Psoas muscle (tissue), 7 donors: ENCODE measurements at regions not wholly inside any gene's neighbourhood (a gene's known extent, or its start where the extent isn't known, plus 50 kb on each side); places are given as distances from the start of the nearest gene placed in this dataset.

Experiments
- ATAC-seq, 4 donors: fragments of 200-7000 bp; cut with Tn5 transposase; one replicate each; pipeline ENCODE4 v1.9.1; 2020; ENCODE audit warnings: moderate library complexity in 3 of 4, mild to moderate bottlenecking in 2 of 4
- DNase-seq, 2 donors: peaks; one replicate each; pipeline ENCODE4 v3.0.0-alpha.2; 2020
- H3K27ac ChIP-seq: fragments of 200-600 bp; one replicate; pipeline ENCODE4 v1.8.0; 2022
- H3K27me3 ChIP-seq, 3 donors: fragments of 200-600 bp in 1 of 3; one replicate each; pipeline versions ENCODE4 v1.6.1 to v1.8.0; 2013 to 2022; ENCODE audit warnings: low read length in 2 of 3, mild to moderate bottlenecking in 2 of 3, moderate library complexity in 1 of 3; ENCODE audit not compliant: insufficient read depth in 3 of 3
- H3K36me3 ChIP-seq, 2 donors: fragments of 200-600 bp in 1 of 2; one replicate each; pipeline versions ENCODE4 v1.6.1 to v1.8.0; 2013 to 2022; ENCODE audit warnings: low read depth in 1 of 2, mild to moderate bottlenecking in 1 of 2, moderate library complexity in 1 of 2; ENCODE audit not compliant: insufficient read depth in 1 of 2
- H3K4me1 ChIP-seq: fragments of 200-600 bp; one replicate; pipeline ENCODE4 v1.8.0; 2022
- H3K4me3 ChIP-seq: fragments of 200-600 bp; one replicate; pipeline ENCODE4 v1.8.0; 2022; ENCODE audit warnings: mild to moderate bottlenecking
- H3K9me3 ChIP-seq: fragments of 200-600 bp; one replicate; pipeline ENCODE4 v1.8.0; 2022
- CTCF ChIP-seq: fragments of 200-600 bp; IDR thresholded peaks from one replicate; pipeline ENCODE4 v1.8.0; 2022; ENCODE audit warnings: antibody characterized with exemption
- WGBS, 3 donors: extraction: QIAGEN DNeasy Blood & Tissue Kit; methylation state at CpG; one replicate each; pipeline versions ENCODE4 v1.1.6 to v1.1.7; 2013; 5-methylcytosine and 5-hydroxymethylcytosine counted together
- intact Hi-C, 2 donors: fragments of 100-400 bp; cut with DNase I; formaldehyde crosslinking; loops; one replicate each; pipeline versions ENCODE4 v1.11.0 to v1.14.2; 2022
- donor health status: healthy with polysubstance abuse.
- donor health status: DM: no; HTN: no; CAD: no; lungs with moderate emphysema.
- donor health status: Bipolar disorder and iron deficiency.
- donor health status: healthy.
- donor health status: DM: yes; HTN: yes; CAD: no.
- donor health status: DM: no; HTN: no; CAD: no.
- donor health status: DM: yes; HTN: yes; CAD: no.

DNA sequence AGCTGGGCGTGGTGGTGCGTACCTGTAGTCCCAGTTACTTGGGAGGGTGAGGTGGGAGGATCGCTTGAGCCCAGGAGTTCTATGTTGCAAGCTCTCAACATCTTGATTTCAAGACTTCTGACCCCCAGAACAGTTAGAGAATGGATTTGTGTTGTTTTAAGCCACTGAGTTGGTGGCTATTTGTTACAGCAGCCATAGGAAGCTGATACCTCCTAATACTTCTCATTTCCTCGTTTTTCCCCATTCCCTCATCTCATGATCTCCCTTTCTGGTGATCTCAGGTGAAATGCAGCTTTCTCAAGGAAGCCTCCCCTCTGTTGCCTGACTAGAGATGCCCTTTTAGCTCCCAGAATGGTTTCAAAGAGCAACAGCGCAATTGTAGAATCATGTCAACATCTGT is 378.8 kb downstream of the TYW1 start:
- intact Hi-C loops, result no loop called here
- no peak for TF ChIP-seq CTCF
- ATAC-seq, result no peak

GRCh38 chr7:67377939-67378862 is 381.6 kb downstream of the TYW1 start:
- Histone ChIP-seq H3K9me3 (no peaks in the 10 kb centered on the region), H3K36me3 (no peaks in the 10 kb centered on the region), H3K4me1 (no peaks in the 10 kb centered on the region), H3K4me3 (no peak overlapping the region), H3K27ac (no peak overlapping the region), H3K27me3 (no peaks in the 10 kb centered on the region)
- DNase-seq (peak; percentile 49 to 75), ATAC-seq (peak; percentile 75 to 91 (median 88))
- intact Hi-C loops, result no loop called here
- peak; percentile 75 for TF ChIP-seq CTCF
- 25 to 38% (median 34%) methylated on average over 16 of the region's 16 CpGs for WGBS, 3 donors

More for the DNA sequence above, 378.8 kb downstream of the TYW1 start:
- Histone ChIP-seq H3K9me3 (no peaks in the 10 kb centered on the region), H3K36me3 (no peaks in the 10 kb centered on the region), H3K27ac (no peak overlapping the region), H3K4me1 (no peaks in the 10 kb centered on the region), H3K4me3 (no peak overlapping the region), H3K27me3 (no peaks in the 10 kb centered on the region)
- 76 to 96% (median 89%) methylated on average over 5 of the region's 5 CpGs for WGBS, 3 donors
- no peak for DNase-seq

DNA sequence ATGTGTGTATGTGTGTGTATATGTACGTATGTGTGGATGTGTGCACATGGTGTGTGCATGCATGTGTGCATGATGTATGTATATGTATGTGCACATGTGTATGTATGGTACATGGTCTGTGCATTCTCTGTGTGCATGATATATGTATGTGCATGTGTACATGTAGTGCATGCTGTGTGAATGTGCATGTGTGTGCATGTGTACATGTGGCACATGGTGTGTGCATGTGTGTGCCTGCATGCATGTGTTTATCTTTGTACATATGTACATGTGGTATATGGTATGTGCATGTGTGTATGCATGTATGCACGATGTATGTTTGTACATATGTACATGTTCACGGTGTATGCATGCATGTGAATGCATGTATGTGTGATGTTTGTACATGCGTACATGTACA is 383.7 kb downstream of the TYW1 start:
- H3K4me1 ChIP-seq, result no peaks in the 10 kb centered on the region
- 71 to 97% (median 83%) methylated on average over 4 of the region's 4 CpGs for WGBS, 3 donors
- no peak for TF ChIP-seq CTCF
- DNase-seq, result no peak
- no peaks in the 10 kb centered on the region for H3K9me3 ChIP-seq
- no peaks in the 10 kb centered on the region for H3K36me3 ChIP-seq
- ATAC-seq, result no peak
- no peaks in the 10 kb centered on the region for H3K27me3 ChIP-seq
- intact Hi-C loops, result no loop called here
- H3K27ac ChIP-seq, result no peak overlapping the region
- H3K4me3 ChIP-seq, result no peak overlapping the region

DNA sequence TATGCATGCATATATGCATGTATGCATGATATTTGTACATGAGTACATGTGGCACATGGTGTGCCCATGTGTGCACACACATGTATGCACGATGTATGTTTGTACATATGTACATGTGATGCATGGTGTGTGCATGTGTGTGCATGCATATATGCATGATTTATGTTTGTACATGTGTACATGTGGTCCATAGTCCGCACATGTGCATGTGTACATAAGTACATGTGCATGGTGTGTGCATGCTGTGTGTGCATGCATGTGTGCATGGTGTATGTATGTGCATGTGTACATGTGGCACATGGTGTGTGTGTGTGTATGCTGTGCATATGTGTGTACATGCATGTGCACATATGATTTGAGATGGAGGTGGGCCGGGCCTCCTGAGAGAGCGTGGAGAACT is 384.2 kb downstream of the TYW1 start:
- Histone ChIP-seq H3K36me3 (no peaks in the 10 kb centered on the region), H3K4me3 (no peak overlapping the region), H3K9me3 (no peaks in the 10 kb centered on the region), H3K27ac (no peak overlapping the region), H3K27me3 (no peaks in the 10 kb centered on the region), H3K4me1 (no peaks in the 10 kb centered on the region)
- DNase-seq, result no peak
- ATAC-seq, result no peak
- TF ChIP-seq CTCF, result no peak
- intact Hi-C loops, result no loop called here
- WGBS, 3 donors, result 67 to 98% (median 77%) methylated on average over 4 of the region's 4 CpGs
